DND-41 (cell line): ENCODE measurements at regions not wholly inside any gene's neighbourhood (a gene's known extent, or its start where the extent isn't known, plus 50 kb on each side); places are given as distances from the start of the nearest gene placed in this dataset.

Experiments used
- CTCF ChIP-seq: IDR thresholded peaks from 2 replicates; pipeline ENCODE4 v1.5.1; 2012; ENCODE audit warnings: borderline replicate concordance, low read length, moderate library complexity, mild to moderate bottlenecking; ENCODE audit not compliant: poor library complexity, severe bottlenecking; ENCODE audit errors: extremely low read depth
- EZH2 ChIP-seq: IDR thresholded peaks from 3 replicates; pipeline ENCODE4 v1.6.1; 2012; ENCODE audit warnings: borderline replicate concordance, low read depth, mild to moderate bottlenecking, moderate library complexity, low read length, inconsistent platforms; ENCODE audit not compliant: severe bottlenecking

GRCh38 chr13:112261924-112262323 lies 114.2 kb upstream of the SPACA7 start:
- no peak for TF ChIP-seq CTCF
- TF ChIP-seq EZH2: no peak
